Loucy (cell line): ENCODE measurements at regions not wholly inside any gene's neighbourhood (a gene's known extent, or its start where the extent isn't known, plus 50 kb on each side); places are given as distances from the start of the nearest gene placed in this dataset.

Experiments
- H2AFZ ChIP-seq: fragments of 200-600 bp; sonication (generic); 2 replicates; pipeline ENCODE4 v1.6.0; 2016; ENCODE audit warnings: antibody characterized with exemption, mild to moderate bottlenecking, low read length, moderate library complexity
- H3F3A ChIP-seq: fragments of 200-600 bp; 2 replicates; pipeline ENCODE4 v1.6.0; 2016; ENCODE audit warnings: antibody characterized with exemption, low read depth, mild to moderate bottlenecking
- H3K27me3 ChIP-seq: fragments of 200-600 bp; sonication (generic); 2 replicates; pipeline ENCODE4 v1.6.1; 2014; ENCODE audit warnings: low read length, mild to moderate bottlenecking; ENCODE audit not compliant: insufficient read depth, poor library complexity, severe bottlenecking
- H3K36me3 ChIP-seq: fragments of 200-600 bp; sonication (generic); 2 replicates; pipeline ENCODE4 v1.6.1; 2016; ENCODE audit warnings: low read length; ENCODE audit not compliant: insufficient read depth
- H3K4me1 ChIP-seq: fragments of 200-600 bp; sonication (generic); 2 replicates; pipeline ENCODE4 v1.5.1; 2014; ENCODE audit warnings: low read length, mild to moderate bottlenecking; ENCODE audit not compliant: insufficient read depth, poor library complexity, severe bottlenecking
- H3K4me2 ChIP-seq: fragments of 200-600 bp; sonication (generic); 2 replicates; pipeline ENCODE4 v1.6.0; 2014; ENCODE audit warnings: antibody characterized with exemption, low read length, low read depth, mild to moderate bottlenecking; ENCODE audit not compliant: poor library complexity, severe bottlenecking
- H3K4me3 ChIP-seq: fragments of 200-600 bp; sonication (generic); 2 replicates; pipeline ENCODE4 v1.5.1; 2014; ENCODE audit warnings: low read length, mild to moderate bottlenecking, mixed read lengths; ENCODE audit not compliant: poor library complexity, severe bottlenecking
- H3K79me2 ChIP-seq: fragments of 200-600 bp; sonication (generic); 2 replicates; pipeline ENCODE4 v1.6.1; 2014; ENCODE audit warnings: low read length; ENCODE audit not compliant: insufficient read depth
- H3K9ac ChIP-seq: fragments of 200-600 bp; sonication (generic); 2 replicates; pipeline ENCODE4 v1.6.0; 2014; ENCODE audit warnings: mild to moderate bottlenecking, low read depth, low read length, moderate library complexity; ENCODE audit not compliant: poor library complexity, severe bottlenecking
- H3K9me2 ChIP-seq: fragments of 200-600 bp; sonication (generic); replicated peaks from 2 replicates; pipeline ENCODE4 v1.6.1; 2016; ENCODE audit warnings: low read depth, low read length, mixed read lengths
- H3K9me3 ChIP-seq: fragments of 200-600 bp; sonication (generic); 2 replicates; pipeline ENCODE4 v1.6.1; 2014; ENCODE audit warnings: mild to moderate bottlenecking, antibody characterized with exemption, low read length, low read depth; ENCODE audit not compliant: insufficient read depth
- H4K20me1 ChIP-seq: fragments of 200-600 bp; sonication (generic); 2 replicates; pipeline ENCODE4 v1.6.0; 2014; ENCODE audit warnings: antibody characterized with exemption, low read length, mild to moderate bottlenecking; ENCODE audit not compliant: insufficient read depth, poor library complexity, severe bottlenecking
- CTCF ChIP-seq: fragments of 200-600 bp; sonication (generic); conservative IDR thresholded peaks from 2 replicates; pipeline ENCODE4 v1.5.1; 2014; ENCODE audit warnings: mild to moderate bottlenecking, antibody characterized with exemption, low read length
- EZH2phosphoT487 ChIP-seq: fragments of 200-600 bp; IDR thresholded peaks from 2 replicates; pipeline ENCODE4 v1.6.1; 2018; ENCODE audit warnings: antibody characterized with exemption, mild to moderate bottlenecking, moderate library complexity, borderline replicate concordance

- Histone ChIP-seq H3K27me3 (no peaks in the 10 kb centered on the region), H3K9me2 (no peaks in the 10 kb centered on the region), H2AFZ (no peak overlapping the region), H3K36me3 (no peaks in the 10 kb centered on the region), H3K9ac (no peak overlapping the region), H3K79me2 (no peaks in the 10 kb centered on the region), H3F3A (no peaks in the 10 kb centered on the region), H4K20me1 (no peaks in the 10 kb centered on the region), H3K4me2 (no peak overlapping the region), H3K4me3 (no peak overlapping the region), H3K9me3 (no peaks in the 10 kb centered on the region), H3K4me1 (no peaks in the 10 kb centered on the region)
- no peak for TF ChIP-seq EZH2phosphoT487
- TF ChIP-seq CTCF: no peak
Measured at GRCh38 chr12:47023953-47024352, 55.5 kb upstream of the PCED1B start.

- H3F3A ChIP-seq: no peaks in the 10 kb centered on the region
- TF ChIP-seq CTCF (no peak), EZH2phosphoT487 (no peak)
Measured at GRCh38 chr12:47024463-47024862, 55.0 kb upstream of the PCED1B start.

GRCh38 chr12:47025349-47025748 lies 54.1 kb upstream of the PCED1B start:
- Histone ChIP-seq H3K4me3 (no peak overlapping the region), H3K4me1 (no peaks in the 10 kb centered on the region), H3K79me2 (no peaks in the 10 kb centered on the region), H3K4me2 (no peak overlapping the region), H3K36me3 (no peaks in the 10 kb centered on the region), H3F3A (no peaks in the 10 kb centered on the region), H3K9ac (no peak overlapping the region), H4K20me1 (no peaks in the 10 kb centered on the region), H2AFZ (no peak overlapping the region), H3K9me2 (no peaks in the 10 kb centered on the region), H3K9me3 (no peaks in the 10 kb centered on the region), H3K27me3 (no peaks in the 10 kb centered on the region)
- TF ChIP-seq EZH2phosphoT487: no peak
- no peak for TF ChIP-seq CTCF

More at GRCh38 chr12:47024463-47024862, 55.0 kb upstream of the PCED1B start:
- Histone ChIP-seq H3K9me2 (no peaks in the 10 kb centered on the region), H3K27me3 (no peaks in the 10 kb centered on the region), H3K4me1 (no peaks in the 10 kb centered on the region), H3K9ac (no peak overlapping the region), H3K79me2 (no peaks in the 10 kb centered on the region), H2AFZ (no peak overlapping the region), H3K9me3 (no peaks in the 10 kb centered on the region), H3K36me3 (no peaks in the 10 kb centered on the region), H3K4me3 (no peak overlapping the region), H3K4me2 (no peak overlapping the region), H4K20me1 (no peaks in the 10 kb centered on the region)
